ENCODE measurements at regions not wholly inside any gene's neighbourhood (a gene's known extent, or its start where the extent isn't known, plus 50 kb on each side); places are given as distances from the start of the nearest gene placed in this dataset.

DNA sequence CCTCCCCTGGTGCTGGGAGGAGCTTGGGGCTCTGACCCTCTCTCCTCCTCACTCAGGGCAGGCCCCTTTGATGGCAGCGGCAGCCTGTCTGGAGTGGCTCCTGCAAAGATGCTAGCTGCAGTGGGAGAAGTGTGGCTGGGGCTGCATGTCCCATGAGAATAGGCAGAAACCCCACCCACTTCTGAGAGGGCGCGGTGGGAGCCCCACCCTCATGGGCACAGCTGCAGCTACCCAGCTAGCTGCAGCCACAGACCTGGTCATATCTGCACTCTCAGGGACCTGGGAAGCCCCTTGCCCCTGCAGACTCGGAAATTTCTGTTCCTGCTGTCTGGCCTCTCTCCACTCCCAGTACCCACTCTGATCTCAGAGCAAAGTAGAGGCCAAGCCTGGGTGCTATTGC, 72.2 kb upstream of the BRD7 start:
- Mint-ChIP-seq H3K27ac (no peak overlapping the region), H3K4me3 (no peak overlapping the region), H3K9me3 (peaks cover 14 to 43% (median 31%) of the 10 kb centered on the region in 7 donors), H3K27me3 (peaks cover 3 to 21% (median 5%) of the 10 kb centered on the region in 3 donors), H3K36me3 (peaks cover 17 to 33% of the 10 kb centered on the region in 2 donors), H3K4me1 (no peaks in the 10 kb centered on the region)
- no peak for ATAC-seq (ENCODE audit: low read depth in 2 of 2)
- no peak for DNase-seq

DNA sequence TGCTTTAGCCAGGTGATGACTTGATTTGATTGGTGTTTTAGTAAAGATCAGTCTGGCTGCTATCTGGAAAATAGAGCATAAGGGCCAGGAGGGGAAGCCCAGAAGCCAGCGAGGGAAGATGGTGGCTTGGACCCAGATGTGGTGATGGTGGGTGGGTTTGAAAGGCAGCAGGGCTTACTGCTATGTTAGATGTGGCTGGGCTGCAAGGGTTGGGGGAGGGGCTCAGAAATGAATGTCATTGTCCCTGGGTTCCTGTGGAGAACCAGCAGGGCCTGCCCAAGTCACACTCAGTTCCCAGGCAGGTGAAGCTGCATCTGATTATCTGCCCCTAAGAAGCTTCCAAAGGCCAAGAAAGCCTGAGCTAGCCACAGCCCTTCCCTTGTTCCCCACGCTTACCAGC, 71.7 kb upstream of the BRD7 start:
- Mint-ChIP-seq H3K36me3 (peaks cover 17 to 33% of the 10 kb centered on the region in 2 donors), H3K4me3 (no peak overlapping the region), H3K27me3 (peaks cover 3 to 22% (median 5%) of the 10 kb centered on the region in 3 donors), H3K9me3 (peaks cover 14 to 43% (median 31%) of the 10 kb centered on the region in 7 donors), H3K27ac (no peak overlapping the region), H3K4me1 (no peaks in the 10 kb centered on the region)
- ATAC-seq (ENCODE audit: low read depth in 2 of 2): no peak
- DNase-seq: no peak

DNA sequence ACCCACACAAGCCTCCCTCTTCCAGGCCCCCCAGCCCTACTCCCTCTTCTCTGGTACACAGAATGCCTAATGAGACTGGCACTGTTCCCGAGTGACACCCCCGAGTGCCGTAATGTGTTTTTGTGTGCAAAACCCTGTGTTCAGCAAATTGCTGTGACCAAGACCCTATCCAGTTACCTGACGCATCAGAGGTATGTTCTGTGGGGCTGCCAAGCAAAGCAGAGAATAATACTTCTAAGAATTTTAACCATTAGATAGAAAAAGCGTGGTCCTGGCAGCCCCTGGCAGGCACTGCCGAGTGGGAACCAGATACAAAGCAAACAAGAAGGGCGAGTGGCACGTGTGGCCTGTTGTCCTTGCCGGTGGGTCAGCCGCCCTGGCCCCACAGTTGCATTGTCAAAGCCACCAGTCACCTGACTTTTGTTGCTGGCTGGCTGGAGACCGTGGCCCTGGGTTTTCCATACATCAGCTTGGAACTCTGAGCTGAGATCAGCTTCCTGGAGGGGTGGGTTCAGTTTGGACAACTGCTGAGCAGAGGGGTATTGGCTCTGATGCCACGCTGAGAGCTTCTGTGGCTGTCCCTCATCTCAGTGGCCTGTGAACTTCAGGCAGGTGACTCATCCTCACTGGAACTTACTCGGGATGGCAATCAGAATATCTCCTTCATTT, 69.1 kb upstream of the BRD7 start:
- no peak overlapping the region for H3K4me3 Mint-ChIP-seq
- H3K4me1 Mint-ChIP-seq: no peaks in the 10 kb centered on the region
- H3K36me3 Mint-ChIP-seq: peaks cover 17 to 33% of the 10 kb centered on the region in 2 donors
- ATAC-seq (ENCODE audit: low read depth in 2 of 2) (no peak), DNase-seq (no peak)
- peaks cover 17 to 23% (median 20%) of the 10 kb centered on the region in 3 donors for H3K27me3 Mint-ChIP-seq
- peaks cover 12 to 38% (median 31%) of the 10 kb centered on the region in 7 donors for H3K9me3 Mint-ChIP-seq
- H3K27ac Mint-ChIP-seq: no peak overlapping the region

DNA sequence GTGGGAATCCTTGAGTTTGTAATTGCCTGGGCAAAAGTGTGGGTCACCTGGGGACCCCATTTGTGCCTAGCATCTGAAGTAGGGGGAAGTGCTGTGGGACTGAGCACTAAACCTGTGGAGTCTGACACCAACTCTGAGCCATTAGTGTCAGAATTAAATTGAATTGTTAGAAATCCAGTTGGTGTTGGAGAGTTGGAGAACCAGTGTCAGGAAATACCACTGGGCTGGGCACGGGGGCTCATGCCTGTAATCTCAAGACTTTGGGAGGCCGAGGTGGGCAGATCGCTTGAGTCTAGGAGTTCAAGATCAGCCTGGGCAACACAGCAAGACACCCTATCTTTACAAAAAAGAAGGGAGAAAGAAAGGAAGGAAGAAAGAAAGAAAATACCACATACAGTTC, 67.5 kb upstream of the BRD7 start:
- DNase-seq: no peak
- Mint-ChIP-seq H3K9me3 (peaks cover 8 to 25% (median 21%) of the 10 kb centered on the region in 7 donors), H3K4me1 (no peaks in the 10 kb centered on the region), H3K27me3 (peaks cover 23 to 35% (median 30%) of the 10 kb centered on the region in 3 donors), H3K27ac (peak overlapping the region in 1 of 6 donors; percentile 74), H3K4me3 (no peak overlapping the region), H3K36me3 (peaks cover 17 to 24% of the 10 kb centered on the region in 2 donors)
- ATAC-seq (ENCODE audit: low read depth in 2 of 2): no peak

DNA sequence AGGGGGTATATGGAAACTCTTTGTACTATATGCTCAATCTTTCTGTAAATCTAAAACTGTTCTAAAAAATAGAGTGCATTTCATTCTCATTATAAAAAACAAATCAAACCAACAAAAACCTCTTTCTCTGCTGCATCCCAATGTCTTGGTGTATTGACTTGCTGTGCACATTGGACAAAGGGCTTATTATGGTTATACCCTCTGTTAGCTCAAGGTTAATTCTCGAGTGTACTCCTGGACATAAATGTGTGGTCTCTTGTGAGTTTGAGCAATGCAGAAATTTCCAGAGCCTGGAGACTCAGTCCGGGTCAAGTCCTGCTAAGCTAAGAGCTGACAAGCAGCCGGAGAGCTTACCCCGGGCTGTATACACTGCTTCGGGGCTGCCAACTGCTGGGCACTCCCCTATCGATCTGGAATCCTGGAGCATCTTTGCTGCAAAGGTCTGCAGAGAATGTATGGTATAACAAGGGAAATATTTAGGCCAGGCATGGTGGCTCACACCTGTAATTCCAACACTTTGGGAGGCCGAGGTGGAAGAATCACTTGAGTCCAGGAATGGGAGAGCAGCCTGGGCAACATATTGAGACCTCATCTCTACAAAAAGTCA, 66.2 kb upstream of the BRD7 start:
- no peak overlapping the region for H3K27ac Mint-ChIP-seq
- H3K4me1 Mint-ChIP-seq: no peaks in the 10 kb centered on the region
- H3K36me3 Mint-ChIP-seq: peaks cover 11 to 18% of the 10 kb centered on the region in 2 donors
- peaks cover 24 to 46% (median 30%) of the 10 kb centered on the region in 3 donors for H3K27me3 Mint-ChIP-seq
- H3K4me3 Mint-ChIP-seq: no peak overlapping the region
- H3K9me3 Mint-ChIP-seq: peaks cover 8 to 18% (median 15%) of the 10 kb centered on the region in 7 donors
- no peak for DNase-seq
- no peak for ATAC-seq (ENCODE audit: low read depth in 2 of 2)

DNA sequence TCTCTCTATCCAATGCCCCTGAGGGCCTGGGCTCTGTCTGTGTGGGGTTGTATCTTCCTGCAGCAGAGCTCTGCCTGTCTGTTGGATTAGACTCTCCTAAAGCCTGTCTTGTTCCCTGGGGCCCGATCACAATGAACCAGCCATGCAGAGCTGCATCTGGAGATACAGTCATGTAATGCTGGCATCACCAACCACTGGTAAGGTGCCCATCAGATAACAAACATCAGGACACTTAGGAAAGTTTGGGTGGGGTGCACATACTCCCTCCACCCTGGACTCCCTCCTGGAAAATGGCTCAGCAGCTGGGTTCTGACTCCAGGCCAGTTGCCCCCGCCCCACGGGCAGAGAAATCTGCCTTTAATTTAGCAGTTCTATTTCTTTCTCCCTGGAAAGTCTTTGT, 61.3 kb upstream of the BRD7 start:
- Mint-ChIP-seq H3K4me3 (no peak overlapping the region), H3K36me3 (no peaks in the 10 kb centered on the region), H3K4me1 (no peaks in the 10 kb centered on the region), H3K9me3 (peaks cover 0 to 5% (median 0%) of the 10 kb centered on the region in 7 donors), H3K27me3 (peaks cover 25 to 68% (median 39%) of the 10 kb centered on the region in 3 donors), H3K27ac (no peak overlapping the region)
- DNase-seq: no peak
- ATAC-seq (ENCODE audit: low read depth in 2 of 2): no peak

DNA sequence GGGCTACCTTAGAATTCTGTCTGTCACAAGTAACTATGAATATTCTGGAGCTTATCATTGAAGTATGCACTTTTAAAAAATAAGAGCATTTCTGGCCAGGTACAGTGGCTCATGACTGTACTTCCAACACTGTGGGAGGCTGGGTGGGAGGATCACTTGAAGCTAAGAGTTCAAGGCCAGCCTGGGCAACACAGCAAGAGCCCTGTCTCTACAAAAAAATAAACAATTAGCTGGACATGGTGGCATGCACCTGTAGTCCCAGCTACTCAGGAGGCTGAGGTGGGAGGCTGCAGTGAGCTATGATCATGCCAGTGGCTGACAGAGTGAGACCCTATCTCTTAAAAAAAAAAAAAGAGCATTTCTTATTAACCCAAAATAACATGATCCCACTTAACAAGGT, 60.0 kb upstream of the BRD7 start:
- Mint-ChIP-seq H3K27me3 (peaks cover 29 to 67% (median 33%) of the 10 kb centered on the region in 3 donors), H3K4me3 (no peak overlapping the region), H3K4me1 (no peaks in the 10 kb centered on the region), H3K9me3 (peaks cover 0 to 5% (median 3%) of the 10 kb centered on the region in 7 donors), H3K27ac (no peak overlapping the region), H3K36me3 (peaks cover 0 to 8% of the 10 kb centered on the region in 2 donors)
- no peak for ATAC-seq (ENCODE audit: low read depth in 2 of 2)
- DNase-seq: no peak

DNA sequence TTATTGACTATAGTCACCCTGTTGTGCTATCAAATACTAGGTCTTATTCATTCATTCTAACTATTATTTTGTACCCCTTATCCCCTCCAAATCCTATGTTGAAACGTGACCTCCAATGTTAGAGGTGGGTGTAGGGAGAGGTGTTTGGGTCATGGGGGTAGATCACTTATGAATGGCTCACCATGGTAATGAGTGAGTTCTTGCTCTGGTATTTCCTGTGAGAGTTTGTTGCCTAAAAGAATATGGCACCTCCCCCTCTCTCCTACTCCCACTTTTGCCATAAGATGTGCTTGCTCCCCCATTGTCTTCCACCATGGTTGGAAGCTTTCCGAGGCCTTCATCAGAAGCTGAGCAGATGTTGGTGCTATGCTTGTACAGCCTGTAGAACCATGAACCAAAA, 59.3 kb upstream of the BRD7 start:
- no peak for DNase-seq
- H3K27me3 Mint-ChIP-seq: peaks cover 29 to 64% (median 33%) of the 10 kb centered on the region in 3 donors
- no peaks in the 10 kb centered on the region for H3K4me1 Mint-ChIP-seq
- no peak for ATAC-seq (ENCODE audit: low read depth in 2 of 2)
- H3K9me3 Mint-ChIP-seq: peaks cover 0 to 5% (median 3%) of the 10 kb centered on the region in 7 donors
- H3K36me3 Mint-ChIP-seq: peaks cover 0 to 8% of the 10 kb centered on the region in 2 donors
- no peak overlapping the region for H3K27ac Mint-ChIP-seq
- H3K4me3 Mint-ChIP-seq: no peak overlapping the region

DNA sequence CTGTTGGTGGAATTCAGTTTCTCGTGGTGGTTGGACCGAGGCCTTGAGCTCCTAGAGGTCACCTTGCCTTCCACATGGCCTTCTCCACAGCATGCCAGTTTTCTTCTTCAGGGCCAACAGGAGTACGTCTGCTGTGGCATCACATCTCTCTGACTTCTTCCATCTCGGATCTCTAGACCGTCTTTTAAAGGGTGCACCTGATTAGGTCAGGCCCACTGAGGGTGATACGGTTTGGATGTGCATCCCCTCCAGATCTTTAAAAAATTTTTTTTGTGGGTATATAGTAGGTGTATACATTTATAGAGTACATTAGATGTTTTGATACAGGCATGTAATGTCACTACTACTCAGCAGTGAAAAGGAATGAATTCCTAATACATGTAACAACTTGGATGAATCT, 58.3 kb upstream of the BRD7 start:
- ATAC-seq (ENCODE audit: low read depth in 2 of 2) (no peak), DNase-seq (no peak)
- H3K9me3 Mint-ChIP-seq: peaks cover 0 to 5% (median 3%) of the 10 kb centered on the region in 7 donors
- peaks cover 0 to 8% of the 10 kb centered on the region in 2 donors for H3K36me3 Mint-ChIP-seq
- no peaks in the 10 kb centered on the region for H3K4me1 Mint-ChIP-seq
- no peak overlapping the region for H3K4me3 Mint-ChIP-seq
- peaks cover 26 to 63% (median 41%) of the 10 kb centered on the region in 3 donors for H3K27me3 Mint-ChIP-seq
- no peak overlapping the region for H3K27ac Mint-ChIP-seq

DNA sequence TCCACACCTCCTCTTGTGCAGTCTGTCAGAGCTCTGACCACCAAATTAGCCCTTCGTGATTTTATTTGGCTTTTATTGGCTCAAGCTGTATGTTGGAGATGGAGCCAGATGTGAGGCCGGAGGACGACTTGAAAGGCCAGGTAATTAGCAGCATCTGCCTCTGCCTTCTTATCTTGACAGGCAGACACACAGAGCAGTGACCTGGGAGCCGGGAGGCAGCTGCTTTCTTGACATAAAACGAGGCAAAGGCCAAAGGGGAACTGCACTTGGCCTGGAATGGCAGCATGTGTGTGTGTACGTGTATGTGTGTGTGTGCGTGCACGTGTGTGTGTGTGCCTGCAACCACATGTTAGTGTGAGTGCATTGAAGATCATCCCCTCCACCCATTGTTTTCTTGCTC, 56.9 kb upstream of the BRD7 start:
- Mint-ChIP-seq H3K4me1 (no peaks in the 10 kb centered on the region), H3K9me3 (peaks cover 0 to 10% (median 6%) of the 10 kb centered on the region in 7 donors), H3K4me3 (no peak overlapping the region), H3K27me3 (peaks cover 24 to 48% (median 46%) of the 10 kb centered on the region in 3 donors), H3K36me3 (peaks cover 0 to 8% of the 10 kb centered on the region in 2 donors), H3K27ac (no peak overlapping the region)
- ATAC-seq (ENCODE audit: low read depth in 2 of 2) (no peak), DNase-seq (no peak)

DNA sequence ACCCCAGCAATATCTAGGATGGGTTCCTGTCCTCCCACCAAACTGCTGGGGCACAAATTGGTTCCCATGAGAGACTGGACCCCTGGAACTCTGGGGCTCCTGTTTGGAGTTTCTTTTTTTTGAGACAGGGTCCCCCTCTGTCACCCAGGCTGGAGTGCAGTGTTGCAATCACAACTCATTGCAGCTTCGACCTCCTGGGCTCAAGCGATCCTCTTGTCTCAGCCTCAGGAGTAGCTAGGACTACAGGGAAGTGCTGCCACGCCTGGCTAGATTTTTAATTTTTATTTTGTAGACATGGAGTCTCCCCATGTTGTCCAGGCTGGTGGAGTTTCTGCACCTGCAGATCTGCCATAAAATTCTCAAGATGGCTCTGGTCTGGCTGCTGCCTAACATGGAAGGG, 56.3 kb upstream of the BRD7 start:
- H3K27me3 Mint-ChIP-seq: peaks cover 27 to 46% (median 44%) of the 10 kb centered on the region in 3 donors
- no peaks in the 10 kb centered on the region for H3K4me1 Mint-ChIP-seq
- ATAC-seq (ENCODE audit: low read depth in 2 of 2): no peak
- no peak for DNase-seq
- H3K36me3 Mint-ChIP-seq: peaks cover 3 to 12% of the 10 kb centered on the region in 2 donors
- peaks cover 4 to 16% (median 11%) of the 10 kb centered on the region in 7 donors for H3K9me3 Mint-ChIP-seq
- H3K27ac Mint-ChIP-seq: no peak overlapping the region
- no peak overlapping the region for H3K4me3 Mint-ChIP-seq

DNA sequence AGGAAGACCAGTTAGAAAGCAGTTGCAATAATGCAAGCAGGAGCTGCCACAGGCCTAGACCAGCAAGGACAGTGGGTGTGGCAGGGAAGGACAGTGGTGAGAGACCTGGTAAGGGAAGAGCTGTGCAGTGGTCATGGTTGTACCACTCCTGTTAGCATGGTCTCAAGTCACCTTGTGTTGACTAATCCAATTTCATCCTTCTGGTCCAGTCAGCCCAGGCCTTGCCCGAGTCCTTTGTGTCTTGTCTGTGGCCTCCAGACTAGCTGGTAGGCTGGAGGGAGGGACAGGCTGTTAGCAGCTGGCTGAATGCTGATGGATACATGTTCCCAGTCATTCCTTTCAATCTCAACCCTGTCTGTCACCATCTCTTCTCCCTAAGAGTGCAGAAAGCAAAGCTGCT, 54.1 kb upstream of the BRD7 start:
- no peak for ATAC-seq (ENCODE audit: low read depth in 2 of 2)
- Mint-ChIP-seq H3K9me3 (peaks cover 14 to 37% (median 32%) of the 10 kb centered on the region in 7 donors), H3K4me3 (peak overlapping the region in 1 of 8 donors; percentile 56), H3K27ac (no peak overlapping the region), H3K27me3 (peaks cover 33 to 44% (median 40%) of the 10 kb centered on the region in 3 donors), H3K4me1 (no peaks in the 10 kb centered on the region), H3K36me3 (peaks cover 11 to 30% of the 10 kb centered on the region in 2 donors)
- DNase-seq: no peak

DNA sequence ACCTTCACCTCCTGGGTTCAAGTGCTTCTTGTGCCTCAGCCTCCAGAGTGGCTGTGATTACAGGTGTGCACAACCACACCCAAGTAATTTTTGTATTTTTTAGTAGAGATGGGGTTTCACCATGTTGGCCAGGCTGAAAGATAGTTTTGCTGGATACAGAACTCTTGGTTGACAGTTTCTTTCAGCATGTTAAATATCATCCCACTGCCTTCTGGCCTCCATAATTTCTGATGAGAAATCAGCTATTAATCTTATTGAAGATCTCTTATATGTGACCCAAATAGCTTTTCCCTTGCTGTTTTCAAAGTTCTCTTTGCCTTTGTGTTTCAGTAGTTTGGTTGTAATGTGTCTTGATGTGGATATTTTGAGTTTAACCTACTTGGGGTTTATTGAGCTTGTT, 50.3 kb upstream of the BRD7 start:
- Mint-ChIP-seq H3K4me1 (no peaks in the 10 kb centered on the region), H3K4me3 (no peak overlapping the region), H3K36me3 (peaks cover 27 to 29% of the 10 kb centered on the region in 2 donors), H3K9me3 (peaks cover 17 to 69% (median 54%) of the 10 kb centered on the region in 7 donors), H3K27me3 (peaks cover 24 to 41% (median 24%) of the 10 kb centered on the region in 3 donors), H3K27ac (peak overlapping the region in 1 of 6 donors; percentile 19)
- DNase-seq: no peak
- ATAC-seq (ENCODE audit: low read depth in 2 of 2): no peak

Data from naive B cell (primary cell).